ENCODE measurements at regions not wholly inside any gene's neighbourhood (a gene's known extent, or its start where the extent isn't known, plus 50 kb on each side); places are given as distances from the start of the nearest gene placed in this dataset.

- no peak for DNase-seq
Measured at GRCh38 chr1:193806079-193807048, 620.0 kb upstream of the B3GALT2 start.

- no peak for DNase-seq
Measured at GRCh38 chr1:193799948-193800690, 613.7 kb upstream of the B3GALT2 start.

GRCh38 chr1:193799371-193799770 lies 613.0 kb upstream of the B3GALT2 start:
- DNase-seq: no peak

GRCh38 chr1:193794239-193794638 lies 607.8 kb upstream of the B3GALT2 start:
- no peak for DNase-seq

GRCh38 chr1:193791746-193792145 lies 605.3 kb upstream of the B3GALT2 start:
- no peak for DNase-seq

- DNase-seq: no peak
Measured at GRCh38 chr1:193787061-193787460, 600.6 kb upstream of the B3GALT2 start.

GRCh38 chr1:193785850-193786420 lies 599.5 kb upstream of the B3GALT2 start:
- no peak for DNase-seq

GRCh38 chr1:193774536-193775323 lies 588.3 kb upstream of the B3GALT2 start:
- no peak for DNase-seq

- DNase-seq: no peak
Measured at GRCh38 chr1:193771596-193771995, 585.2 kb upstream of the B3GALT2 start.

- no peak for DNase-seq
Measured at GRCh38 chr1:193769651-193770050, 583.2 kb upstream of the B3GALT2 start.

GRCh38 chr1:193767886-193768285 lies 581.5 kb upstream of the B3GALT2 start:
- no peak for DNase-seq

GRCh38 chr1:193766329-193766728 lies 579.9 kb upstream of the B3GALT2 start:
- no peak for DNase-seq

GRCh38 chr1:193763266-193763665 lies 576.9 kb upstream of the B3GALT2 start:
- DNase-seq: no peak

- no peak for DNase-seq
Measured at GRCh38 chr1:193762236-193762635, 575.8 kb upstream of the B3GALT2 start.

- no peak for DNase-seq
Measured at GRCh38 chr1:193755441-193755840, 569.0 kb upstream of the B3GALT2 start.

GRCh38 chr1:193754732-193755427 lies 568.5 kb upstream of the B3GALT2 start:
- no peak for DNase-seq

- DNase-seq: no peak
Measured at GRCh38 chr1:193754151-193754550, 567.7 kb upstream of the B3GALT2 start.

GRCh38 chr1:193753038-193753756 lies 566.8 kb upstream of the B3GALT2 start:
- no peak for DNase-seq

- DNase-seq: no peak
Measured at GRCh38 chr1:193749868-193750267, 563.5 kb upstream of the B3GALT2 start.

GRCh38 chr1:193747579-193747978 lies 561.2 kb upstream of the B3GALT2 start:
- no peak for DNase-seq

GRCh38 chr1:193741228-193741627 lies 554.8 kb upstream of the B3GALT2 start:
- no peak for DNase-seq

Measured in CD4-positive, alpha-beta T cell treated with Interleukin-15 for 1 hour (primary cell).